Hepatocyte (in vitro differentiated cells): ENCODE measurements at regions not wholly inside any gene's neighbourhood (a gene's known extent, or its start where the extent isn't known, plus 50 kb on each side); places are given as distances from the start of the nearest gene placed in this dataset.
A peak's percentile ranks its signal among the peaks of the same experiment; 100 is the strongest.

Experiments used
- DNase-seq: peaks from one replicate; pipeline ENCODE4 v3.0.0-alpha.2; 2016; ENCODE audit warnings: low spot score
- H2AFZ ChIP-seq: fragments of 200-600 bp; sonication (generic); 2 replicates; pipeline ENCODE4 v1.6.0; 2016; ENCODE audit warnings: antibody characterized with exemption, mild to moderate bottlenecking
- H3K27ac ChIP-seq: fragments of 200-600 bp; sonication (generic); 2 replicates; pipeline ENCODE4 v1.5.1; 2016; ENCODE audit warnings: mild to moderate bottlenecking
- H3K27me3 ChIP-seq: fragments of 200-600 bp; sonication (generic); 2 replicates; pipeline ENCODE4 v1.6.1; 2016
- H3K36me3 ChIP-seq: fragments of 200-600 bp; sonication (generic); replicated peaks from 2 replicates; pipeline ENCODE4 v1.5.1; 2016; ENCODE audit warnings: low read depth; ENCODE audit not compliant: insufficient read depth
- H3K4me1 ChIP-seq: fragments of 200-600 bp; sonication (generic); 2 replicates; pipeline ENCODE4 v1.5.1; 2016; ENCODE audit warnings: mild to moderate bottlenecking, moderate library complexity; ENCODE audit not compliant: insufficient read depth
- H3K4me2 ChIP-seq: fragments of 200-600 bp; sonication (generic); 2 replicates; pipeline ENCODE4 v1.6.0; 2016
- H3K4me3 ChIP-seq: fragments of 200-600 bp; sonication (generic); 2 replicates; pipeline ENCODE4 v1.5.1; 2016; ENCODE audit warnings: mild to moderate bottlenecking
- H3K79me2 ChIP-seq: fragments of 200-600 bp; sonication (generic); 2 replicates; pipeline ENCODE4 v1.6.0; 2017; ENCODE audit warnings: mild to moderate bottlenecking
- H3K9me2 ChIP-seq: fragments of 200-600 bp; sonication (generic); replicated peaks from 2 replicates; pipeline ENCODE4 v1.6.0; 2017; ENCODE audit warnings: mild to moderate bottlenecking; ENCODE audit not compliant: insufficient read depth
- H3K9me3 ChIP-seq: fragments of 200-600 bp; sonication (generic); 2 replicates; pipeline ENCODE4 v1.5.1; 2016; ENCODE audit warnings: low read depth, mild to moderate bottlenecking
- H4K20me1 ChIP-seq: fragments of 200-600 bp; sonication (generic); 2 replicates; pipeline ENCODE4 v1.6.0; 2016; ENCODE audit warnings: mild to moderate bottlenecking; ENCODE audit not compliant: insufficient read depth, poor library complexity, severe bottlenecking
- CTCF ChIP-seq: fragments of 200-600 bp; sonication (generic); IDR thresholded peaks from 2 replicates; pipeline ENCODE4 v1.5.1; 2016; ENCODE audit warnings: antibody characterized with exemption, mild to moderate bottlenecking; ENCODE audit not compliant: poor library complexity
- EZH2 ChIP-seq: fragments of 200-600 bp; sonication (generic); IDR thresholded peaks from 2 replicates; pipeline ENCODE4 v1.6.1; 2016; ENCODE audit warnings: antibody characterized with exemption, mild to moderate bottlenecking, borderline replicate concordance
- EZH2phosphoT487 ChIP-seq: fragments of 200-600 bp; sonication (generic); IDR thresholded peaks from one replicate; pipeline ENCODE4 v1.6.1; 2018; ENCODE audit warnings: antibody characterized with exemption, mild to moderate bottlenecking, low read depth, moderate library complexity; ENCODE audit not compliant: unreplicated experiment, severe bottlenecking
- WGBS: methylation state at CpG from one replicate; pipeline ENCODE4 v1.1.6; 2016; ENCODE audit warnings: low lambda C conversion rate; ENCODE audit errors: missing lambda C conversion rate; 5-methylcytosine and 5-hydroxymethylcytosine counted together

- peak; percentile 38 for DNase-seq
- H2AFZ ChIP-seq: peak overlapping the region; percentile 32
- H3K4me1 ChIP-seq: no peaks in the 10 kb centered on the region
These were observed 141.6 kb upstream of the RFC3 start for GRCh38 chr13:33676045-33676989.

GRCh38 chr13:33677215-33677614 is 140.7 kb upstream of the RFC3 start:
- Histone ChIP-seq H3K27me3 (no peaks in the 10 kb centered on the region), H3K79me2 (no peaks in the 10 kb centered on the region), H3K4me3 (no peak overlapping the region), H2AFZ (no peak overlapping the region), H3K4me2 (peak overlapping the region; percentile 74), H3K9me2 (no peaks in the 10 kb centered on the region), H3K36me3 (no peaks in the 10 kb centered on the region), H4K20me1 (no peaks in the 10 kb centered on the region), H3K9me3 (no peaks in the 10 kb centered on the region), H3K4me1 (no peaks in the 10 kb centered on the region), H3K27ac (peak overlapping the region; percentile 32)
- no peak for TF ChIP-seq EZH2
- TF ChIP-seq CTCF: no peak
- TF ChIP-seq EZH2phosphoT487: no peak
- WGBS: 85% methylated on average over 1 of the region's 1 CpG
- DNase-seq: no peak

More at GRCh38 chr13:33676045-33676989, 141.6 kb upstream of the RFC3 start:
- 54% methylated on average over 13 of the region's 13 CpGs for WGBS
- H3K27ac ChIP-seq: peak overlapping the region; percentile 32
- H3K4me2 ChIP-seq: peak overlapping the region; percentile 74
- no peaks in the 10 kb centered on the region for H3K79me2 ChIP-seq
- H4K20me1 ChIP-seq: no peaks in the 10 kb centered on the region
- H3K36me3 ChIP-seq: no peaks in the 10 kb centered on the region
- no peak overlapping the region for H3K4me3 ChIP-seq
- no peak for TF ChIP-seq EZH2phosphoT487
- no peaks in the 10 kb centered on the region for H3K27me3 ChIP-seq
- H3K9me2 ChIP-seq: no peaks in the 10 kb centered on the region
- no peaks in the 10 kb centered on the region for H3K9me3 ChIP-seq

GRCh38 chr13:33678084-33678483 is 139.9 kb upstream of the RFC3 start:
- 91% methylated on average over 9 of the region's 9 CpGs for WGBS
- H3K4me1 ChIP-seq: no peaks in the 10 kb centered on the region
- H3K4me2 ChIP-seq: no peak overlapping the region
- no peak for TF ChIP-seq EZH2phosphoT487
- TF ChIP-seq CTCF: no peak
- TF ChIP-seq EZH2: no peak
- no peak overlapping the region for H3K4me3 ChIP-seq
- H3K79me2 ChIP-seq: no peaks in the 10 kb centered on the region
- no peak for DNase-seq
- no peaks in the 10 kb centered on the region for H3K27me3 ChIP-seq
- H3K36me3 ChIP-seq: no peaks in the 10 kb centered on the region
- H2AFZ ChIP-seq: no peak overlapping the region
- peak overlapping the region; percentile 79 for H3K27ac ChIP-seq
- no peaks in the 10 kb centered on the region for H3K9me2 ChIP-seq
- H3K9me3 ChIP-seq: no peaks in the 10 kb centered on the region
- H4K20me1 ChIP-seq: no peaks in the 10 kb centered on the region
